Medulla oblongata (tissue), 1 donor: ENCODE measurements at regions not wholly inside any gene's neighbourhood (a gene's known extent, or its start where the extent isn't known, plus 50 kb on each side); places are given as distances from the start of the nearest gene placed in this dataset.
A peak's percentile ranks its signal among the peaks of the same experiment; 100 is the strongest.
"Not testable (repeated sequence)": the region's sequence is repeated elsewhere in the genome, so short reads cannot be mapped to it uniquely, and the experiment has no call there.

ENCODE experiments used
- DNase-seq: peaks from one replicate; pipeline ENCODE4 v3.0.0-alpha.2; 2015; ENCODE audit errors: extremely low spot score

GRCh38 chr14:86083616-86084015, 553.7 kb downstream of the FLRT2 start:
- no peak for DNase-seq

GRCh38 chr14:86072116-86072894, 542.4 kb downstream of the FLRT2 start:
- DNase-seq = no peak

- no peak for DNase-seq
Observed at GRCh38 chr14:86066651-86067050, 536.7 kb downstream of the FLRT2 start.

- no peak for DNase-seq
Observed at GRCh38 chr14:86065407-86065806, 535.5 kb downstream of the FLRT2 start.

- DNase-seq = not testable (repeated sequence)
Observed at GRCh38 chr14:86064595-86064994, 534.7 kb downstream of the FLRT2 start.

GRCh38 chr14:86057018-86057667, 527.2 kb downstream of the FLRT2 start:
- peak; percentile 63 for DNase-seq

GRCh38 chr14:86055512-86056075, 525.6 kb downstream of the FLRT2 start:
- peak; percentile 17 for DNase-seq

GRCh38 chr14:86052868-86053267, 522.9 kb downstream of the FLRT2 start:
- DNase-seq = no peak

GRCh38 chr14:86050757-86051156, 520.8 kb downstream of the FLRT2 start:
- DNase-seq = no peak

GRCh38 chr14:86050072-86050683, 520.2 kb downstream of the FLRT2 start:
- DNase-seq = no peak

- no peak for DNase-seq
Observed at GRCh38 chr14:86039176-86039575, 509.2 kb downstream of the FLRT2 start.

GRCh38 chr14:86038387-86039042, 508.6 kb downstream of the FLRT2 start:
- DNase-seq = peak; percentile 60

- no peak for DNase-seq
Observed at GRCh38 chr14:86035882-86036281, 505.9 kb downstream of the FLRT2 start.

GRCh38 chr14:86027990-86028389, 498.0 kb downstream of the FLRT2 start:
- DNase-seq = no peak

GRCh38 chr14:86027144-86027543, 497.2 kb downstream of the FLRT2 start:
- no peak for DNase-seq

- no peak for DNase-seq
Observed at GRCh38 chr14:86022031-86022629, 492.2 kb downstream of the FLRT2 start.

- no peak for DNase-seq
Observed at GRCh38 chr14:86020841-86021240, 490.9 kb downstream of the FLRT2 start.

- no peak for DNase-seq
Observed at GRCh38 chr14:86015941-86016340, 486.0 kb downstream of the FLRT2 start.

- no peak for DNase-seq
Observed at GRCh38 chr14:86015511-86015910, 485.6 kb downstream of the FLRT2 start.

- no peak for DNase-seq
Observed at GRCh38 chr14:86013641-86014040, 483.7 kb downstream of the FLRT2 start.

GRCh38 chr14:86012461-86012860, 482.5 kb downstream of the FLRT2 start:
- no peak for DNase-seq

GRCh38 chr14:86003998-86004397, 474.1 kb downstream of the FLRT2 start:
- DNase-seq = no peak
